Suprapubic skin (tissue), 3 donors: ENCODE measurements at regions not wholly inside any gene's neighbourhood (a gene's known extent, or its start where the extent isn't known, plus 50 kb on each side); places are given as distances from the start of the nearest gene placed in this dataset.

ENCODE experiments used
- CTCF ChIP-seq, 2 donors: fragments of 200-600 bp in 1 of 2; fragments of 450-650 bp in 1 of 2; sonication (generic) in 1 of 2; IDR thresholded peaks; one replicate each; pipeline ENCODE4 v1.5.1; 2016 to 2019; ENCODE audit warnings: antibody characterized with exemption in 2 of 2, mild to moderate bottlenecking in 1 of 2, moderate library complexity in 1 of 2
- EP300 ChIP-seq: sonication (generic); formaldehyde crosslinking; IDR thresholded peaks from one replicate; pipeline ENCODE4 v1.6.1; 2017; ENCODE audit warnings: antibody characterized with exemption
- POLR2A ChIP-seq, 2 donors: fragments of 450-650 bp; IDR thresholded peaks; one replicate each; pipeline ENCODE4 v1.6.1; 2017; ENCODE audit warnings: antibody characterized with exemption in 2 of 2, mild to moderate bottlenecking in 2 of 2, moderate library complexity in 2 of 2

GRCh38 chr21:39097335-39097861 lies 85.9 kb downstream of the PSMG1 start:
- TF ChIP-seq CTCF (IDR thresholded peaks at IDR 0.05) (no peak), POLR2A (IDR thresholded peaks at IDR 0.05) (no peak), EP300 (no peak)
